ENCODE measurements at regions not wholly inside any gene's neighbourhood (a gene's known extent, or its start where the extent isn't known, plus 50 kb on each side); places are given as distances from the start of the nearest gene placed in this dataset.
"Not testable (repeated sequence)": the region's sequence is repeated elsewhere in the genome, so short reads cannot be mapped to it uniquely, and the experiment has no call there.

DNA sequence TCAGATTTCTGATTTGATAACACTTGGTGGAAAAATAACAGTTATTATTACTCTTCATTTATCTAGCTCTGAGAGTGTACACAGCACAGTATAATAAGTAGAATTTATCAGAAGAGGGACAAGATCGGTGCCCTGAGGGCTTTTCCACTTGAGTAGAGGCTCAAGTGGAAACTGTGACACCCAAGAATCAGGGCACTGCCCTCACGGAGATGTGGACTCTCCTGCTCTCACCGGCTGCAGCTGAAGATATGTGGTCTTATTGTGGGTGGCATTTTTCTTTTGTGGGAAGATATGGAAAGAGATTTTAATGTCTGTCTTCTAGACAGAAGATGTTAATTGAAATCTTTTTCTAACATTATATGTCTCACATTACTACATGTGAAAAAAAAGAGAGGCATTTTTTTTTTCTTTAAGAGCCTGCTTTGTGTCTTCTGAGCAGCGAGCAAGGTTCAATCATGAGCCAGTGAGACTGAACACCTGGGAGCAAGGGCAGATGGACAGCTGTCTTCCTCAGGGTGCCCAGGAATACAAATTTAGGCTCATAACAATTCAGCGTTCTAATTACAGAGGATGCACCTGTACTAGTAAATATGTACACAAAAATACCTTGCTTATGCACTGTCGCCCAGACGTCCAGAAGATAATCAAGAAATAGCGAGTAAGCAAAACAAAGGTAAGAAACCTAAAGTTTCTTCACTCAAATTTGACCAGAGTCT lies 1098.2 kb upstream of the FANCL start:
- TF ChIP-seq, protein P1, sequence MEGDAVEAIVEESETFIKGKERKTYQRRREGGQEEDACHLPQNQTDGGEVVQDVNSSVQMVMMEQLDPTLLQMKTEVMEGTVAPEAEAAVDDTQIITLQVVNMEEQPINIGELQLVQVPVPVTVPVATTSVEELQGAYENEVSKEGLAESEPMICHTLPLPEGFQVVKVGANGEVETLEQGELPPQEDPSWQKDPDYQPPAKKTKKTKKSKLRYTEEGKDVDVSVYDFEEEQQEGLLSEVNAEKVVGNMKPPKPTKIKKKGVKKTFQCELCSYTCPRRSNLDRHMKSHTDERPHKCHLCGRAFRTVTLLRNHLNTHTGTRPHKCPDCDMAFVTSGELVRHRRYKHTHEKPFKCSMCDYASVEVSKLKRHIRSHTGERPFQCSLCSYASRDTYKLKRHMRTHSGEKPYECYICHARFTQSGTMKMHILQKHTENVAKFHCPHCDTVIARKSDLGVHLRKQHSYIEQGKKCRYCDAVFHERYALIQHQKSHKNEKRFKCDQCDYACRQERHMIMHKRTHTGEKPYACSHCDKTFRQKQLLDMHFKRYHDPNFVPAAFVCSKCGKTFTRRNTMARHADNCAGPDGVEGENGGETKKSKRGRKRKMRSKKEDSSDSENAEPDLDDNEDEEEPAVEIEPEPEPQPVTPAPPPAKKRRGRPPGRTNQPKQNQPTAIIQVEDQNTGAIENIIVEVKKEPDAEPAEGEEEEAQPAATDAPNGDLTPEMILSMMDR (IDR thresholded peaks at IDR 0.05): no peak
- H3K27ac Mint-ChIP-seq: no peak overlapping the region
- H3K27ac ChIP-seq (ENCODE audit: low read depth in 1 of 2, low read length in 2 of 2): no peak overlapping the region
- ChIA-PET POLR2A (no interaction called here), CTCF (no interaction called here)
- ATAC-seq (ENCODE audit: poor library complexity) (no peak), DNase-seq (no peak)
- H3K4me3 Mint-ChIP-seq: no peak overlapping the region
- no peaks in the 10 kb centered on the region for H3K9me3 Mint-ChIP-seq
- no peaks in the 10 kb centered on the region for H3K27me3 ChIP-seq (ENCODE audit: control insufficient read depth in 1 of 2, insufficient read depth in 2 of 2, low read length in 2 of 2)
- H3K36me3 ChIP-seq (ENCODE audit: insufficient read depth, low read length): no peaks in the 10 kb centered on the region
- intact Hi-C loops (cut with DNase I, micrococcal nuclease): no loop called here
- H3K4me3 ChIP-seq (ENCODE audit: low read length): no peak overlapping the region
- no peaks in the 10 kb centered on the region for H3K4me1 ChIP-seq (ENCODE audit: insufficient read depth, low read length)
- H3K9me3 ChIP-seq (ENCODE audit: control insufficient read depth in 1 of 2, insufficient read depth in 1 of 2, low read length in 2 of 2): no peaks in the 10 kb centered on the region
- H3K4me1 Mint-ChIP-seq (ENCODE audit: low read depth): no peaks in the 10 kb centered on the region
- no peaks in the 10 kb centered on the region for H3K27me3 Mint-ChIP-seq
- no peaks in the 10 kb centered on the region for H3K36me3 Mint-ChIP-seq (ENCODE audit: low read depth)

DNA sequence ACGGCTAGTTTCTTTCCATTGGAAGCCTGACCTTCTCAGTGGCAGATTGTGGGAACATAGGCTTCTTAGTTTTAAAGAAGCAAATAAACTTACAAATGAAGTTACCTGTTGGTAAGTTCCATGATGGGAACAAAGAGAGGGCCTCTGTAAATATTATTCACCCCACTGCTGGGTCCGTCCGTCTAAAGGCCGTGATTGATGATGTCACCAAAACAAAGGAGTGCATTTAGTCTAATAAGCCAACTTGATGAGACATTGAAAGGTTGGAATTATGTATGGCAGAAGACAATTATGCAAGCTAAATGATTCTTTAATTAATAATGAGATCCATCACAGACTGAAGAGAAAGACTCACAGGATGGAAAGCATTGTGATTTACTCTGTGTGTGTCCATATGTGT lies 1091.9 kb upstream of the FANCL start:
- ChIA-PET POLR2A (no interaction called here), CTCF (no interaction called here)
- Histone ChIP-seq H3K9me3 (ENCODE audit: control insufficient read depth in 1 of 2, insufficient read depth in 1 of 2, low read length in 2 of 2) (no peaks in the 10 kb centered on the region), H3K27ac (ENCODE audit: low read depth in 1 of 2, low read length in 2 of 2) (no peak overlapping the region), H3K4me3 (ENCODE audit: low read length) (no peak overlapping the region), H3K36me3 (ENCODE audit: insufficient read depth, low read length) (no peaks in the 10 kb centered on the region), H3K27me3 (ENCODE audit: control insufficient read depth in 1 of 2, insufficient read depth in 2 of 2, low read length in 2 of 2) (no peaks in the 10 kb centered on the region), H3K4me1 (ENCODE audit: insufficient read depth, low read length) (no peaks in the 10 kb centered on the region)
- no peaks in the 10 kb centered on the region for H3K27me3 Mint-ChIP-seq
- intact Hi-C loops (cut with DNase I, micrococcal nuclease): no loop called here
- H3K4me3 Mint-ChIP-seq: no peak overlapping the region
- ATAC-seq (ENCODE audit: poor library complexity) (no peak), DNase-seq (no peak)
- no peaks in the 10 kb centered on the region for H3K9me3 Mint-ChIP-seq
- TF ChIP-seq, protein P1 (IDR thresholded peaks at IDR 0.05): no peak
- no peaks in the 10 kb centered on the region for H3K36me3 Mint-ChIP-seq (ENCODE audit: low read depth)
- H3K4me1 Mint-ChIP-seq (ENCODE audit: low read depth): no peaks in the 10 kb centered on the region
- no peak overlapping the region for H3K27ac Mint-ChIP-seq

DNA sequence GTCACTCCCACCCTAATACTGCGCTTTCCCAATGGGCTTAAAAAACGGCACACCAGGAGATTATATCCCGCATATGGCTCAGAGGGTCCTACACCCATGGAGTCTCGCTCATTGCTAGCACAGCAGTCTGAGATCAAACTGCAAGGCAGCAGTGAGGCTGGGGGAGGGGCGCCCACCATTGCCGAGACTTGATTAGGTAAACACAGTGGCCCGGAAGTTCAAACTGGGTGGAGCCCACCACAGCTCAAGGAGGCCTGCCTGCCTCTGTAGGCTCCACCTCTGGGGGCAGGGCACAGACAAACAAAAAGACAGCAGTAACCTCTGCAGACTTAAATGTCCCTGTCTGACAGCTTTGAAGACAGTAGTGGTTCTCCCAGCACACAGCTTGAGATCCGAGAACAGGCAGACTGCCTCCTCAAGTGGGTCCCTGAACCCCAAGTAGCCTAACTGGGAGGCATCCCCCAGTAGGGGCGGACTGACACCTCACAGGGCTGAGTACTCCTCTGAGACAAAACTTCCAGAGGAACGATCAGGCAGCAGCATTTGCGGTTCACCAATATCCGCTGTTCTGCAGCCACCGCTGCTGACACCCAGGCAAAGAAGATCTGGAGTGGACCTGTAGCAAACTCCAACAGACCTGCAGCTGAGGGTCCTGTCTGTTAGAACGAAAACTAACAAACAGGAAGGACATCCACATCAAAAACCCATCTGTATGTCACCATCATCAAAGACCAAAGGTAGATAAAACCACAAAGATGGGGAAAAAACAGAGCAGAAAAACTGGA lies 1085.6 kb upstream of the FANCL start:
- H3K9me3 ChIP-seq (ENCODE audit: control insufficient read depth in 1 of 2, insufficient read depth in 1 of 2, low read length in 2 of 2); H3K4me1 Mint-ChIP-seq (ENCODE audit: low read depth); CTCF ChIA-PET; H3K27me3 Mint-ChIP-seq; H3K27ac Mint-ChIP-seq; ATAC-seq (ENCODE audit: poor library complexity); H3K4me3 Mint-ChIP-seq; DNase-seq; H3K27me3 ChIP-seq (ENCODE audit: control insufficient read depth in 1 of 2, insufficient read depth in 2 of 2, low read length in 2 of 2); intact Hi-C loops (cut with DNase I, micrococcal nuclease); H3K4me3 ChIP-seq (ENCODE audit: low read length); H3K36me3 Mint-ChIP-seq (ENCODE audit: low read depth); H3K9me3 Mint-ChIP-seq; H3K4me1 ChIP-seq (ENCODE audit: insufficient read depth, low read length); H3K36me3 ChIP-seq (ENCODE audit: insufficient read depth, low read length); H3K27ac ChIP-seq (ENCODE audit: low read depth in 1 of 2, low read length in 2 of 2); POLR2A ChIA-PET: not testable (repeated sequence)

Measured in CD4-positive, alpha-beta T cell (primary cell).